Smooth muscle cell of the brain vasculature (primary cell): ENCODE measurements at regions not wholly inside any gene's neighbourhood (a gene's known extent, or its start where the extent isn't known, plus 50 kb on each side); places are given as distances from the start of the nearest gene placed in this dataset.

Source experiments
- DNase-seq: peaks from one replicate; pipeline ENCODE4 v3.0.0-alpha.2; 2012; ENCODE audit warnings: low read depth, low spot score

GRCh38 chrX:39877905-39878304 is 219.9 kb downstream of the BCOR start:
- no peak for DNase-seq

- no peak for DNase-seq
Measured at GRCh38 chrX:39883666-39884065, 214.1 kb downstream of the BCOR start.

GRCh38 chrX:39886282-39886681 is 211.5 kb downstream of the BCOR start:
- no peak for DNase-seq

- no peak for DNase-seq
Measured at GRCh38 chrX:39888730-39889129, 209.0 kb downstream of the BCOR start.

- DNase-seq = no peak
Measured at GRCh38 chrX:39889704-39890103, 208.1 kb downstream of the BCOR start.

GRCh38 chrX:39890807-39891206 is 207.0 kb downstream of the BCOR start:
- no peak for DNase-seq

- no peak for DNase-seq
Measured at GRCh38 chrX:39891781-39892180, 206.0 kb downstream of the BCOR start.

GRCh38 chrX:39893417-39894338 is 204.1 kb downstream of the BCOR start:
- DNase-seq = no peak

GRCh38 chrX:39894683-39895082 is 203.1 kb downstream of the BCOR start:
- DNase-seq = no peak

- no peak for DNase-seq
Measured at GRCh38 chrX:39895218-39896110, 202.3 kb downstream of the BCOR start.

GRCh38 chrX:39896951-39897740 is 200.6 kb downstream of the BCOR start:
- DNase-seq = no peak

- no peak for DNase-seq
Measured at GRCh38 chrX:39897741-39898097, 200.0 kb downstream of the BCOR start.

- DNase-seq = no peak
Measured at GRCh38 chrX:39898147-39898546, 199.6 kb downstream of the BCOR start.

GRCh38 chrX:39899059-39899458 is 198.7 kb downstream of the BCOR start:
- no peak for DNase-seq

GRCh38 chrX:39899856-39900776 is 197.6 kb downstream of the BCOR start:
- DNase-seq = no peak

- no peak for DNase-seq
Measured at GRCh38 chrX:39900777-39901170, 197.0 kb downstream of the BCOR start.

- no peak for DNase-seq
Measured at GRCh38 chrX:39903343-39903742, 194.4 kb downstream of the BCOR start.

- no peak for DNase-seq
Measured at GRCh38 chrX:39903937-39904336, 193.8 kb downstream of the BCOR start.

GRCh38 chrX:39904816-39905537 is 192.8 kb downstream of the BCOR start:
- DNase-seq = no peak

- DNase-seq = no peak
Measured at GRCh38 chrX:39905538-39905891, 192.2 kb downstream of the BCOR start.
